ENCODE measurements at regions not wholly inside any gene's neighbourhood (a gene's known extent, or its start where the extent isn't known, plus 50 kb on each side); places are given as distances from the start of the nearest gene placed in this dataset.
"Not testable (repeated sequence)": the region's sequence is repeated elsewhere in the genome, so short reads cannot be mapped to it uniquely, and the experiment has no call there.

GRCh38 chr3:177787279-177788041 is 590.2 kb upstream of the TBL1XR1 start:
- no peak overlapping the region for H3K27ac ChIP-seq (ENCODE audit: low read depth, low read length)
- WGBS: 86% methylated on average over 4 of the region's 5 CpGs
- H3K9ac ChIP-seq (ENCODE audit: low read depth, low read length): no peak overlapping the region

GRCh38 chr3:177789500-177789899 is 592.2 kb upstream of the TBL1XR1 start:
- 85% methylated on average over 2 of the region's 2 CpGs for WGBS
- Histone ChIP-seq H3K4me3 (ENCODE audit: low read length) (no peak overlapping the region), H3K9ac (ENCODE audit: low read depth, low read length) (no peak overlapping the region), H3K27ac (ENCODE audit: low read depth, low read length) (no peak overlapping the region), H3K4me1 (ENCODE audit: insufficient read depth, low read length) (no peaks in the 10 kb centered on the region), H3K36me3 (ENCODE audit: insufficient read depth, low read length) (no peaks in the 10 kb centered on the region), H3K9me3 (ENCODE audit: insufficient read depth, low read depth, low read length) (no peaks in the 10 kb centered on the region), H3K27me3 (ENCODE audit: insufficient read depth, low read length) (no peaks in the 10 kb centered on the region)

More at GRCh38 chr3:177787279-177788041, 590.2 kb upstream of the TBL1XR1 start:
- no peaks in the 10 kb centered on the region for H3K36me3 ChIP-seq (ENCODE audit: insufficient read depth, low read length)
- H3K4me3 ChIP-seq (ENCODE audit: low read length): no peak overlapping the region
- H3K27me3 ChIP-seq (ENCODE audit: insufficient read depth, low read length): no peaks in the 10 kb centered on the region
- H3K9me3 ChIP-seq (ENCODE audit: insufficient read depth, low read depth, low read length): no peaks in the 10 kb centered on the region
- H3K4me1 ChIP-seq (ENCODE audit: insufficient read depth, low read length): no peaks in the 10 kb centered on the region

DNA sequence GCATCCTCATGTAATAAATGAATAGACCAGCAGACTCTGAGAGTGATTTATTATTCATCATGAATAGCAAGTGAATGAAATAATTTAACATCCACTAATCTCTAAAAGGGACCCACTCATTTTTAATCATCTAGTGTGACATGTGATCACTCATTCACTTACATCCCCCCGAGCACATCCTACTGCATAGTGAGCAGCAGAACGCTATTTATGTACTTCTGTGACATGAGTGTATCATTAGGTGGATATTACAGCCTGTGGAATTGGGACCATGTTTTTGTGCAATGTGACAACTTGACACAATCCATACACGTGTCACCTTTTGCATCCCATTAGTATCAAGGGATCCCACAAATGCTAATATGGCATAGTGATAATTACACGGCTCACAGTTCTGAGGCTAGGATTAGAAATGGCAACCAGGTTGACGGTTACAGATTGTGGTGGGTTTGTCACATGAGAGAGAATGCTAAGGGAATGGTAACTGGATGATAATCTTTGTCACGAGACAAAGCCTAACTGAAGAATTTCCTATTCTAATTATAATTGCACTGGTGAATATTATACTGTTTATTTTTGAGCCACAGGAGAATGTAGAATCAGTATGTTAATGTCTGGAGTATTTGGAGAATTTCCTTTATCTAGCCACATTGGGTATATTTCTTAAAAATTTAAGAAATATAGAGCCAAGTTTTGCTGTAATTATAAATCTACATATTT is 595.2 kb upstream of the TBL1XR1 start:
- H3K27me3 ChIP-seq (ENCODE audit: insufficient read depth, low read length): no peaks in the 10 kb centered on the region
- H3K9ac ChIP-seq (ENCODE audit: low read depth, low read length): no peak overlapping the region
- WGBS: 89% methylated on average over 5 of the region's 6 CpGs
- H3K9me3 ChIP-seq (ENCODE audit: insufficient read depth, low read depth, low read length): no peaks in the 10 kb centered on the region
- H3K4me3 ChIP-seq (ENCODE audit: low read length): no peak overlapping the region
- peaks cover 12% of the 10 kb centered on the region for H3K4me1 ChIP-seq (ENCODE audit: insufficient read depth, low read length)
- no peaks in the 10 kb centered on the region for H3K36me3 ChIP-seq (ENCODE audit: insufficient read depth, low read length)
- no peak overlapping the region for H3K27ac ChIP-seq (ENCODE audit: low read depth, low read length)

GRCh38 chr3:177793451-177793850 is 596.2 kb upstream of the TBL1XR1 start:
- no peak overlapping the region for H3K27ac ChIP-seq (ENCODE audit: low read depth, low read length)
- no peaks in the 10 kb centered on the region for H3K36me3 ChIP-seq (ENCODE audit: insufficient read depth, low read length)
- 96% methylated on average over 3 of the region's 3 CpGs for WGBS
- no peak overlapping the region for H3K4me3 ChIP-seq (ENCODE audit: low read length)
- no peaks in the 10 kb centered on the region for H3K9me3 ChIP-seq (ENCODE audit: insufficient read depth, low read depth, low read length)
- no peak overlapping the region for H3K9ac ChIP-seq (ENCODE audit: low read depth, low read length)
- peaks cover 15% of the 10 kb centered on the region for H3K4me1 ChIP-seq (ENCODE audit: insufficient read depth, low read length)
- H3K27me3 ChIP-seq (ENCODE audit: insufficient read depth, low read length): no peaks in the 10 kb centered on the region

DNA sequence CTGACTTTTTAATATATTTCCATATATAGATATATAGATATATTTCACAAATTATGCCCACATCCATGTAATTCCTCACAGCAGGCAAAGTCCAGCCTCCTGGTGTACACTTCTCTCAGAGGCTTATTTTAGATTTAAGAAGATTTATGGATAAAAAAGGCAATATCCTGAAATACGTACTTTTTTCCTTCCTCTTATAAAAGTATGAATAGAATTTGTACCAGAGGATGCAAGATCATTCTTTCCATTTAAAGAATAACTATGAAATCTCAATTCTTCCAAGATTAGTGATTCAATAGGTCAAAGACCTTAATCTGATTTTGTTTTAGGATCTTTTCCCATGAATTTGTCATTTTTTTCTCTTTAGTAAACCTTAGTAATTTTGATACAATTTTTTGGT is 597.9 kb upstream of the TBL1XR1 start:
- no CpG with 5 or more reads among the region's 1 CpG for WGBS
- Histone ChIP-seq H3K4me3 (ENCODE audit: low read length) (no peak overlapping the region), H3K36me3 (ENCODE audit: insufficient read depth, low read length) (no peaks in the 10 kb centered on the region), H3K4me1 (ENCODE audit: insufficient read depth, low read length) (peaks cover 15% of the 10 kb centered on the region), H3K9me3 (ENCODE audit: insufficient read depth, low read depth, low read length) (no peaks in the 10 kb centered on the region), H3K9ac (ENCODE audit: low read depth, low read length) (no peak overlapping the region), H3K27ac (ENCODE audit: low read depth, low read length) (no peak overlapping the region), H3K27me3 (ENCODE audit: insufficient read depth, low read length) (no peaks in the 10 kb centered on the region)

DNA sequence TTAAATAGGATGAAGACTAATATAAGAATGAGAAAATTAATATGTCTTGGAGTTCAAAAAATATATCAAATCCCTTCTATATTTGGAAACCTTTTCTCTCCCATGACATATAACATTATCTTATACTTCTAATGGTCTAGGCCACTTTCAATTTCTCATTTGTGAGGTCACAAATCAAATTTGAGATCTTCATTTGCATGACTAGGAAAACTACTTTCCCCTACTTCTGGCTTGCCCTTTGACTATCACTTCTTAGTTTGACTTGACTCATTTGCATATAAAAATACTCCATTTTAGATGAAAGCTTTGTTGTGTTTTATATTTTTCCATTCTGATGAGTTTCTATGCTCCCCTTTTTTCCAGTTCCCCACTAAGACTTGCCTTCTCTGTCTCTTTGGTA is 598.6 kb upstream of the TBL1XR1 start:
- H3K36me3 ChIP-seq (ENCODE audit: insufficient read depth, low read length): no peaks in the 10 kb centered on the region
- no peak overlapping the region for H3K9ac ChIP-seq (ENCODE audit: low read depth, low read length)
- H3K27me3 ChIP-seq (ENCODE audit: insufficient read depth, low read length): no peaks in the 10 kb centered on the region
- peaks cover 15% of the 10 kb centered on the region for H3K4me1 ChIP-seq (ENCODE audit: insufficient read depth, low read length)
- no peak overlapping the region for H3K27ac ChIP-seq (ENCODE audit: low read depth, low read length)
- no peaks in the 10 kb centered on the region for H3K9me3 ChIP-seq (ENCODE audit: insufficient read depth, low read depth, low read length)
- H3K4me3 ChIP-seq (ENCODE audit: low read length): no peak overlapping the region

GRCh38 chr3:177800147-177800546 is 602.9 kb upstream of the TBL1XR1 start:
- WGBS: 97% methylated on average over 3 of the region's 3 CpGs
- H3K4me1 ChIP-seq (ENCODE audit: insufficient read depth, low read length): peaks cover 21% of the 10 kb centered on the region
- H3K36me3 ChIP-seq (ENCODE audit: insufficient read depth, low read length): not testable (repeated sequence)

GRCh38 chr3:177800561-177800960 is 603.3 kb upstream of the TBL1XR1 start:
- Histone ChIP-seq H3K4me3 (ENCODE audit: low read length) (no peak overlapping the region), H3K27ac (ENCODE audit: low read depth, low read length) (no peak overlapping the region), H3K36me3 (ENCODE audit: insufficient read depth, low read length) (no peaks in the 10 kb centered on the region), H3K9ac (ENCODE audit: low read depth, low read length) (no peak overlapping the region), H3K27me3 (ENCODE audit: insufficient read depth, low read length) (no peaks in the 10 kb centered on the region), H3K4me1 (ENCODE audit: insufficient read depth, low read length) (peaks cover 20% of the 10 kb centered on the region), H3K9me3 (ENCODE audit: insufficient read depth, low read depth, low read length) (no peaks in the 10 kb centered on the region)
- WGBS: 88% methylated on average over 3 of the region's 3 CpGs

More at GRCh38 chr3:177800147-177800546, 602.9 kb upstream of the TBL1XR1 start:
- not testable (repeated sequence) for H3K27me3 ChIP-seq (ENCODE audit: insufficient read depth, low read length); H3K27ac ChIP-seq (ENCODE audit: low read depth, low read length); H3K9ac ChIP-seq (ENCODE audit: low read depth, low read length); H3K9me3 ChIP-seq (ENCODE audit: insufficient read depth, low read depth, low read length); H3K4me3 ChIP-seq (ENCODE audit: low read length)

DNA sequence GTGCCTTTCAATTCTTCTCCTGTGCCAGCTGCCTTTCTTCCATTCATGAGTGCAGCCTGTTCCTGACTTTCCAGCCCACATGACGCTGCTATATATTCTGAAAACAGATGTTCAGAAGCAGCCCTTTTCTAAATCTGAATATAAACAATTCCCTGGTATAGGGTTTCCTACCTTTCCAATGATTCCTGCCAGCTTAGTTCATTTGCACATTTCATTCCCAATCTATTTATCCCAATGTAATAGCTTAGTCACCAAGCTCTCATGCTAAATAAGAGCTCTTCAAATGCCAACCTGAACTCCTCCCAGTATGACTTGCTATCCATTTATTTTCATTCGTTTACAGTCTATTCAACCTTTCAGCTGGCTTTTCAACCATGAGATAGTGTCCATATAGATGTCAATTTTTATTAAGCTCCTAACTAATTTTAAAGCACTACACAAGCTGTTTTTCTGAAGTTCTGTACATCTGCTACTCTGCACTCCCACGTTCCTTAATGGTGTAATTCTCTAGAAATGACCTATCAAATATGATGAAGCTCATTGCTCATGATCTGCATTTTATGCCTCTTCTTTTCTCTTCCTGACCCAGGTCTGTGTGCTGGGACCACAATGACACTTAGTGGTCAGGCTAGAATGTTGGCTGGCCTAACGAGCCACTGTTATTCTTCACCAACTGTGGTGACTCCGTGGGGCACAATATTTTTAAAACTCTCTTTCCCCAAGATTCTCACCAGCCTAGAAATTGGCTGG is 605.0 kb upstream of the TBL1XR1 start:
- Histone ChIP-seq H3K4me1 (ENCODE audit: insufficient read depth, low read length) (peaks cover 8% of the 10 kb centered on the region; the same call in 1 of the 2 replicates), H3K9ac (ENCODE audit: low read depth, low read length) (no peak overlapping the region), H3K36me3 (ENCODE audit: insufficient read depth, low read length) (no peaks in the 10 kb centered on the region), H3K9me3 (ENCODE audit: insufficient read depth, low read depth, low read length) (no peaks in the 10 kb centered on the region), H3K27ac (ENCODE audit: low read depth, low read length) (no peak overlapping the region), H3K4me3 (ENCODE audit: low read length) (no peak overlapping the region), H3K27me3 (ENCODE audit: insufficient read depth, low read length) (no peaks in the 10 kb centered on the region)
- 82% methylated on average over 5 of the region's 5 CpGs for WGBS

DNA sequence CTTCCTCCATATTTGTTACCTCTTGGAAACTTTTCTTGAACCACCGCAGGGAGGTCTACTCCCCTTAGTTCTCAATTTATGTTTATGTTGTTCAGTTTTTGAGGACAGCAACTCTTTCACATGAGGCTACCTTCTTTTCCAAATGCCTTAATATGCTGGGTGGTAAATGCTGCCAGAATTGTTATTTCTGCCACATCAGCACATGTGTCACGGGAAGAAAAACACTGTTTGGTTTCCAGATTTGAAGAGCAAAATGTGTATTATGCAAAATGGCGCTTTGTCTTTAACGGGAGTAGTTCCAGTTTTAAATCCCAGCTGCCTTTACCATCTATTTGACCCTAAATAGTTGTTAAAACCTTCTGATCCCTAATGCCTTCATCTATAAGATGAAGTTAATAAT is 606.2 kb upstream of the TBL1XR1 start:
- Histone ChIP-seq H3K4me3 (ENCODE audit: low read length) (no peak overlapping the region), H3K9ac (ENCODE audit: low read depth, low read length) (no peak overlapping the region), H3K9me3 (ENCODE audit: insufficient read depth, low read depth, low read length) (no peaks in the 10 kb centered on the region), H3K4me1 (ENCODE audit: insufficient read depth, low read length) (0 out of 2 replicates have a peak, but pooled peaks cover 5% of the 10 kb centered on the region), H3K36me3 (ENCODE audit: insufficient read depth, low read length) (no peaks in the 10 kb centered on the region), H3K27ac (ENCODE audit: low read depth, low read length) (no peak overlapping the region), H3K27me3 (ENCODE audit: insufficient read depth, low read length) (no peaks in the 10 kb centered on the region)
- WGBS: 88% methylated on average over 3 of the region's 4 CpGs

GRCh38 chr3:177804032-177804431 is 606.8 kb upstream of the TBL1XR1 start:
- no peaks in the 10 kb centered on the region for H3K36me3 ChIP-seq (ENCODE audit: insufficient read depth, low read length)
- no peak overlapping the region for H3K4me3 ChIP-seq (ENCODE audit: low read length)
- 0 out of 2 replicates have a peak, but pooled peaks cover 5% of the 10 kb centered on the region for H3K4me1 ChIP-seq (ENCODE audit: insufficient read depth, low read length)
- H3K27me3 ChIP-seq (ENCODE audit: insufficient read depth, low read length): no peaks in the 10 kb centered on the region
- H3K9ac ChIP-seq (ENCODE audit: low read depth, low read length): no peak overlapping the region
- WGBS: 96% methylated on average over 3 of the region's 3 CpGs
- H3K27ac ChIP-seq (ENCODE audit: low read depth, low read length): no peak overlapping the region
- H3K9me3 ChIP-seq (ENCODE audit: insufficient read depth, low read depth, low read length): no peaks in the 10 kb centered on the region

Measured in HUES64 (cell line).